A673 (cell line): ENCODE measurements at regions not wholly inside any gene's neighbourhood (a gene's known extent, or its start where the extent isn't known, plus 50 kb on each side); places are given as distances from the start of the nearest gene placed in this dataset.
A peak's percentile ranks its signal among the peaks of the same experiment; 100 is the strongest.
"Not testable (repeated sequence)": the region's sequence is repeated elsewhere in the genome, so short reads cannot be mapped to it uniquely, and the experiment has no call there.

Source experiments
- BruUV-seq: library from RNA; stranded (reverse); fragments of 400-500 nt; replicated peaks from 2 replicates; lab custom pipeline; 2021; lab: Mats Ljungman, UMichigan
- CTCF ChIA-PET: fragments of 300-600 bp; sonication (Branson Sonifier 250); formaldehyde crosslinking; loops from one replicate; lab custom pipeline; 2022; ENCODE audit warnings: antibody characterized with exemption; lab: Charles Lee
- POLR2A ChIA-PET: fragments of 300-600 bp; sonication (Branson Sonifier 250); formaldehyde crosslinking; loops from one replicate; lab custom pipeline; 2022; ENCODE audit warnings: antibody characterized with exemption; ENCODE audit not compliant: low non-redundant PET; lab: Charles Lee
- DNase-seq: peaks from one replicate; pipeline ENCODE4 v3.0.0-alpha.2; 2015; ENCODE audit warnings: low spot score
- H3K27ac ChIP-seq: fragments of 200-600 bp; sonication (generic); 2 replicates; pipeline ENCODE4 v1.5.1; 2016; ENCODE audit warnings: mixed run types, low read depth, mild to moderate bottlenecking, mixed read lengths, antibody characterized with exemption, low read length; ENCODE audit not compliant: poor library complexity, severe bottlenecking
- H3K27me3 ChIP-seq: fragments of 200-600 bp; sonication (generic); replicated peaks from 2 replicates; pipeline ENCODE4 v1.6.1; 2017; ENCODE audit warnings: mixed run types, low read depth, mild to moderate bottlenecking, mixed read lengths, antibody characterized with exemption, low read length; ENCODE audit not compliant: insufficient read depth, poor library complexity
- H3K36me3 ChIP-seq: fragments of 200-600 bp; sonication (generic); 2 replicates; pipeline ENCODE4 v1.6.1; 2016; ENCODE audit warnings: mixed run types, mild to moderate bottlenecking, mixed read lengths, antibody characterized with exemption, low read length; ENCODE audit not compliant: insufficient read depth, poor library complexity, severe bottlenecking
- H3K4me1 ChIP-seq: fragments of 200-600 bp; sonication (generic); 2 replicates; pipeline ENCODE4 v1.6.1; 2017; ENCODE audit warnings: mixed run types, mild to moderate bottlenecking, mixed read lengths, antibody characterized with exemption, low read length; ENCODE audit not compliant: insufficient read depth, poor library complexity, severe bottlenecking
- H3K4me3 ChIP-seq: fragments of 200-600 bp; sonication (generic); 2 replicates; pipeline ENCODE4 v1.5.1; 2016; ENCODE audit warnings: low read depth, mixed run types, mild to moderate bottlenecking, mixed read lengths, low read length; ENCODE audit not compliant: poor library complexity, severe bottlenecking
- H3K9me3 ChIP-seq: fragments of 200-600 bp; sonication (generic); 2 replicates; pipeline ENCODE4 v1.6.1; 2016; ENCODE audit warnings: mixed run types, low read depth, mild to moderate bottlenecking, mixed read lengths, antibody characterized with exemption, low read length; ENCODE audit not compliant: poor library complexity, severe bottlenecking
- EZH2 ChIP-seq: fragments of 200-600 bp; sonication (generic); IDR thresholded peaks from 2 replicates; pipeline ENCODE4 v1.6.1; 2017; ENCODE audit warnings: borderline replicate concordance, low read depth, mild to moderate bottlenecking, mixed read lengths, antibody characterized with exemption, low read length; ENCODE audit not compliant: poor library complexity, severe bottlenecking
- intact Hi-C: fragments of 100-400 bp; cut with micrococcal nuclease; formaldehyde crosslinking; loops from one replicate; pipeline ENCODE4 v1.10.0; 2022; ENCODE audit not compliant: unreplicated experiment
- TF ChIP-seq, protein P1 (sequence below): fragments of 300-800, 200-600 bp; sonication (generic); conservative IDR thresholded peaks from 2 replicates; pipeline ENCODE4 v1.5.1; 2017; ENCODE audit warnings: low read depth, mild to moderate bottlenecking, antibody characterized with exemption, low read length, moderate library complexity, mixed read lengths

DNA sequence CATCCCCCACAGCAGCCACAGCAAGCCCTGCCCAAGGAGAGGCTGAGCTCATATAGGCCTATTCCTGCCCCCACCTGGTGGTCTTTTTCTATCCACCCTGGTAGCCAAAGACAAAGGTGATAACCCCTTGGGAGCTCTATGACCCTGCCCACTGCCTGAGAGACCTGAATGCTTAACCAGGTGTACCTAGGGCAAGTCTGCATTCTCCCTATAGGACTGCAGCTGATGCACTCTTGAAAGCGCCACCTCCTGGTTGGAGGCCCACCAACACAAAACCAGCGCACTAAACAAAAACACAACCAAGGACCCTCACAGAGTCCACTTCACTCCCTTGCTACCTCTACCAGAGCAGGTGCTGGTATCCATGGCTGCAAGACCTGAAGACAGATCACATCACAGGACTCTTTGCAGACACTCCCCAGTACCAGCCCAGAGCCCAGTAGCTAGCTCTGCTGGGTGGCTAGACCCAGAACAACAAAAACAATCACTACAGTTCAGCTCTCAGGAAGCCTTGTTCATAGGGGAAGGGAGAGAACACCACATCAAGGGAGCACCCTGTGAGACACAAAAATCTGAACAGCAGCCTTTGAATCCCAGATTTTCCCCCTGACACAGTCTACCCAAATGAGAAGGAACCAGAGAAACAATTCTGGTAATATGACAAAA is 72.8 kb upstream of the SORL1 start:
- H3K9me3 ChIP-seq, DNase-seq, intact Hi-C loops, H3K36me3 ChIP-seq, H3K4me1 ChIP-seq, H3K27ac ChIP-seq, BruUV-seq, CTCF ChIA-PET, H3K4me3 ChIP-seq, H3K27me3 ChIP-seq: not testable (repeated sequence)
- TF ChIP-seq, protein P1, sequence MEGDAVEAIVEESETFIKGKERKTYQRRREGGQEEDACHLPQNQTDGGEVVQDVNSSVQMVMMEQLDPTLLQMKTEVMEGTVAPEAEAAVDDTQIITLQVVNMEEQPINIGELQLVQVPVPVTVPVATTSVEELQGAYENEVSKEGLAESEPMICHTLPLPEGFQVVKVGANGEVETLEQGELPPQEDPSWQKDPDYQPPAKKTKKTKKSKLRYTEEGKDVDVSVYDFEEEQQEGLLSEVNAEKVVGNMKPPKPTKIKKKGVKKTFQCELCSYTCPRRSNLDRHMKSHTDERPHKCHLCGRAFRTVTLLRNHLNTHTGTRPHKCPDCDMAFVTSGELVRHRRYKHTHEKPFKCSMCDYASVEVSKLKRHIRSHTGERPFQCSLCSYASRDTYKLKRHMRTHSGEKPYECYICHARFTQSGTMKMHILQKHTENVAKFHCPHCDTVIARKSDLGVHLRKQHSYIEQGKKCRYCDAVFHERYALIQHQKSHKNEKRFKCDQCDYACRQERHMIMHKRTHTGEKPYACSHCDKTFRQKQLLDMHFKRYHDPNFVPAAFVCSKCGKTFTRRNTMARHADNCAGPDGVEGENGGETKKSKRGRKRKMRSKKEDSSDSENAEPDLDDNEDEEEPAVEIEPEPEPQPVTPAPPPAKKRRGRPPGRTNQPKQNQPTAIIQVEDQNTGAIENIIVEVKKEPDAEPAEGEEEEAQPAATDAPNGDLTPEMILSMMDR: peak; percentile 48
- POLR2A ChIA-PET: interaction anchor here (0.6 kb wide), 1 partner anchor 86 kb away, joined by 6 read pairs; no protein-coding TSS in a partner anchor

DNA sequence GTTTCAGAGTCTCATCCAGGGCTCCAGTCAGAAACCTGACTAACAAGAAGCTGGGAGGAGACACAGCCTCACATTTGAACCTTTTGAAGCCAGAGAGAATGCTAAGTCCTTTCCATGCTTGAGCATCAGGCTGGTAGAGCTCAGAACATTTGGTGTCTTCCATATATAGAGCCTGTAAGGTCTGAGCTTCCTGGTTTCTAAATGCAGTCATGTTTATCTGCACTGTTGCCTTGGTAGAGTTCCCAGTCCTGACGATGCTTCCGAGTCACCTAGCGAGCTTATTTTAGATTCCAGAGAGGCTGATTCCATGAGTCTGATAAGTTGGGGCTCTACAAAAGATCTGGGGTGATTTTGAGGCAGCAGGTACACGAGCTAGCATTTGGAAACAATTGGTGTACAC is 68.4 kb upstream of the SORL1 start:
- no peaks in the 10 kb centered on the region for H3K27me3 ChIP-seq
- H3K9me3 ChIP-seq: no peaks in the 10 kb centered on the region
- no peak for DNase-seq
- intact Hi-C loops: no loop called here
- H3K4me1 ChIP-seq: no peaks in the 10 kb centered on the region
- TF ChIP-seq, protein P1: no peak
- no peak for TF ChIP-seq EZH2
- no peak overlapping the region for H3K4me3 ChIP-seq
- ChIA-PET POLR2A (no interaction called here), CTCF (no interaction called here)
- no peak overlapping the region for H3K27ac ChIP-seq
- no peaks in the 10 kb centered on the region for H3K36me3 ChIP-seq
- no TSS peak for BruUV-seq

DNA sequence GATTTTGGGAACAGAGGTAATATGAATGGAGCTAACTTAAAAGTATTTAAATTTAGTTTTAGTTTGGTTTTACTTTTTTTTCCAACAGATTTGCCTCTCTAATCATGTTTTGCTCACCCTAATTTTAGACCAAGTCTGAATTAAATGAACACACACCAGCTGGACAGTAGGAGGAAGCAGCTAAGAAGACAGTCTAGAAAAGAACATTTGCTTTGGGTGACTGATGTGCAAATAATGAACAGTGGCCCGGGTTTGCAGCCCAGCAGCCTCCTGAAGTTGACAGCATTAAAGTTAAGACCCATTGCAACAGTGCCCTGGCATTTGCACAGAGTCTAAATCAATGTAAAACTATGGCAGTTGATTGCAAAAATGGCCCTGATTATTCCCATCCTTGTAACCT is 66.4 kb upstream of the SORL1 start:
- H3K27ac ChIP-seq: no peak overlapping the region
- ChIA-PET POLR2A (no interaction called here), CTCF (no interaction called here)
- BruUV-seq: no TSS peak
- no peaks in the 10 kb centered on the region for H3K4me1 ChIP-seq
- DNase-seq: no peak
- intact Hi-C loops: no loop called here
- TF ChIP-seq EZH2: no peak
- no peak overlapping the region for H3K4me3 ChIP-seq
- H3K36me3 ChIP-seq: no peaks in the 10 kb centered on the region
- no peaks in the 10 kb centered on the region for H3K9me3 ChIP-seq
- no peaks in the 10 kb centered on the region for H3K27me3 ChIP-seq
